Stimulated activated CD4-positive, alpha-beta T cell treated with anti-CD3 and anti-CD28 coated beads, Interleukin-4, amount 100 ng/mL, for 4 hours (primary cell): ENCODE measurements at regions not wholly inside any gene's neighbourhood (a gene's known extent, or its start where the extent isn't known, plus 50 kb on each side); places are given as distances from the start of the nearest gene placed in this dataset.
"Not testable (repeated sequence)": the region's sequence is repeated elsewhere in the genome, so short reads cannot be mapped to it uniquely, and the experiment has no call there.

Experiments used
- DNase-seq, 2 experiments: peaks; one replicate each; pipeline ENCODE4 v3.0.0-alpha.2; 2020

DNA sequence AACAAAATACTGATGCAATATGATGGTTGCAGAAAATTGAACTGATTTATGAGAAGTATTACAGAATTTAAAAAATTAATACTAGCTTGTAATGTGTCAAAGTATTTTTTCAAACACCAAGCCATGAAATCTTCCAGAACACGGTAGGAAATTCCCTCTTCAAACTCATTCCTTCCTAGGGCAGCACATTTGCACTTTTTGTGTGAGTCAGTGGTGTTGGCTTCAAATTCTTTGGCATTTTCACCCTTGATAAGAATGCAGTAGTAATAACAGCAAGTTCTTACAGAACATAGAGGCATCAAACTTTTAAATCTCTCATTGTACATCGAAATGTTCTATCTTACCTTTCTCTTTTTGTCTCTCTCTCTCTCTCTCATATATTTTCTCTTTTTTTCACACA lies 191.8 kb downstream of the CGGBP1 start:
- no peak for DNase-seq

DNA sequence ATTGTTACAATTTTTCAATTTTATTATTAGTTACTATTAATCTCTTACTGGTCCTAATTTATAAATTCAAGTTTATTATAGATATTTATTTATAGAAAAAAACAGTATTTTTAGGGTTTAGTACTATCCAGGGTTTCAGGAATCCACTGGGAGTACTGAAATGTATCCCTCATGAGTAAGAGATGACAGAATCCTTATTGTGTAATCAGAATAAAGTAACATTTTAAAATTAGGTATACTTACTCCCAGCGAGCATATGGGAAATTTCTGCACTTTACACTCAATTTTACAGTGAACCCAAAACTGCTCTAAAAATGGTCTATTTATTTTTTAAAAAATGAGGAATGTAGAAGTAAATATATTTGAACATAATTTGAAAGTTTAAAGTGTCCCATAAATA lies 202.7 kb downstream of the CGGBP1 start:
- DNase-seq: no peak

DNA sequence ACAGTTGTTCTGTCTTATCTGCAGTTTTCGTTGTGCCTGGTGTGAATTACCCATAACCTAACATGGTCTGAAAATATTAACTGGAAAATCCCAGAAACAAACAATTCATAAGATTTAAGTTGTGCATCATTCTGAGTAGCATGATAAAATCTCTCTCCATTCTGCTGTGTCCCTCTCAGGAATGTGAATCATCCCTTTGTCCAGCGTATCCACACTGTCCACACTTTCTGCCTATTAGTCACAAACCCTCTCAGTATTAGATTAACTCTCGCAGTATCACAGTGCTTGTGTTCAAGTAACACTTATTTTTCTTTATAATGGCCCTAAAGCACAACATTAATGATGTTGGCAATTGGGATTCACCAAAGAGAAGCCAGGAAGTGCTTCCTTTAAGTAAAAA lies 203.2 kb downstream of the CGGBP1 start:
- DNase-seq: no peak

DNA sequence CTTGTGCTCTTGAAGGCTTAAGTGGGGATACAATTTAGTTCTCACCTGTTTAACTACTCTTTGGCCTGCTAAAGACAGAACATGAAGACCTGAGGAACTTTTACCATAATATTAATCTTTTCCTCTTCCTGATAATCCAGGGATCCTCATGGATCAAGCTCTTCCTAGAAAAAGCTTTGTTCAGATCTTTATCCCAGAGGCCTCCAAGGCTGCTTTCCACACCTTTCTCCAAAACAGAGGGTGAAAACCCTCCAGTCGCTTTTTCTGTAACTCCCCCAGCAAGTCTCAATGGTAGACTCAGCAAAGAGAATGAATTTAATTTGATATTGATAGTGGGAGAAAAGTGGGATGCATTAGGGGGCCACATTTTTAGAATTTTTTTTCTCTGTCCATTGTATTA lies 203.6 kb downstream of the CGGBP1 start:
- no peak for DNase-seq

DNA sequence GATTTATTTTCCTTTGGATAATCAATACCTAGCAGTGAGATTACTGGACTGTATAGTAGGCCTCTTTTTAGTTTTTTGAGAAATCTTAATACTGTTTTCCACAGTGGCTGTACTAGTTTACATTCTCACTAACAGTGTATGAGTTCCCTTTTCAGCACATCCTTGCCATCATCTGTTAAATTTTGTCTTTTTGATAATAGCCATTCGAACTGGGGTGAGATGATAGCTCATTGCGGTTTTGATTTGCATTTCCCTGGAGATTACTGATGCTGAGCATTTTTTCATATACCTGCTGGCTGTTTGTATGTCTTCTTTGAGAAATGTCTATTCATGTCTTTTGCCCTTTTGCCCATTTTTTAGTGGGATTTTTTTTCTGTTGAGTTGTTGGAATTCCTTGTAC lies 210.8 kb downstream of the CGGBP1 start:
- no peak for DNase-seq

DNA sequence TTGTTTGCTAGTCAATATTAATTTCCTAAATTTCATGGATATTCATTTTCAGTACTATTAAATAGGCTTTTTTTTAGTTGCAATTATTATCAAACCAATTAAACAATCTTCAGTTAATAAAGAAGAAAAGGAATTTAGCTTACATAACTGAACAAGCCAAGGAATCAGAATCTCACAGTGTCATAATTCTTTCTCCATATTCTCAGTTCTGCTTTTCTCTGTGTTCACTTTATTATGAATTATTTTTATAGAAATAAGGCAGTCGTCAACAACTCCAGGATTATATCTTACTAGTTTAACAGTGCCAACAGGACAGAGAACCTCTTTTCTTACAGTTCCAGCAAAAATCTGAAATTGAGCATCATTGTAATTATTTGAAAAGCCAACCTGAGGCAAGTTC lies 221.7 kb downstream of the CGGBP1 start:
- DNase-seq: no peak

DNA sequence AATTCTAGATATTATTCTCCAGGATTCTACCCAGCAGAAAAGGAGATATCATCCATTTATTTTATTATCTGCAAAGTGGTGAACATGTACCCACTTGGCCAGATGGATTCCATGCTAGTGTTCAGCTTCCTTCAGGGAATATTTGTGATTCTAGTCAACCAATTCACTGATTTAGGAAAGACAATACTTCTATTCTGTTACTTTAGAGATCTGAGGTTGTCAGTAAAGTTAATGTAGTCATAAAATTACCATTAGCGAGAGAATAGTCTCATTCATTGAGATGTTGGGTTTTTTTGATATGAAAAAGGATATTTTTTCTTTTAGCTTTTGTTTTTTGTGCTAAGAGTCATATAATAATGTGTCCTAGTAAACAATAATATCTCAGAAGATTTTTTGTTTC lies 222.8 kb downstream of the CGGBP1 start:
- DNase-seq: no peak

DNA sequence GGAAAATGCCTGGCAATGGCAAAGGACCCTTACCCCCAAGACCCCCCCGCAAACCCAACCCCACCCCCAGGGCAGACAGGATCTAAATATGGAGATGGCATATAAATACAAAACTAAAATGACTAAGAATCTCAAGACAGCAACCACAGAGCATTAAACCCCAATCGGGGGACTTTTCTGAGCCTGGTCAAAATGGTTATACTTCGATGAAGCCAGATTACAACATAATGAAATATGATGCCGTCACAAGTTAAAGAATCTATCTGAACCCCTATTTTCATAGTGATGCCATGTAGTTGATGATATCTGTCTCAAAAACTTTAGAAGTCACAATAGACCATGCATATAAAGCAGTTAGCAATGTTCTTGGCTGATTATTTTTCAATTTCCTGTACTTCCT lies 223.6 kb downstream of the CGGBP1 start:
- DNase-seq: no peak

DNA sequence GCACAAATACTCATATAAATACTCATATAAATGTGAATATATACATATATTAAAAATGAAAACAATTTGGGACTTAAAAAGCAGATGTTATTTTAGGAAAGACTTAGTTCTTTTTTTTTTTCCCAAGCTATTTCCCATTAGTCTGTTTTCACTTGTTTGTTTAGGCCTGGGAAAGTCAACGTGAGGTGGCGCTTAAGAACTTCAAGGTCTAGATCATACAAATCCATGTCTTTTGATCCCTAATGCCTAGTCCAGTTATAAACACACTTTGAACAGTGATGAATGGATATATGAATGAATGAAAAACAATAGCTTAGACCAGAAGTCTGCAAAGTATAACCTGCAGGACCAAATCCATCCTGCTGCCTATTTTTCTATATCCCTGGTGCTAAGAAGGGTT lies 224.5 kb downstream of the CGGBP1 start:
- no peak for DNase-seq

DNA sequence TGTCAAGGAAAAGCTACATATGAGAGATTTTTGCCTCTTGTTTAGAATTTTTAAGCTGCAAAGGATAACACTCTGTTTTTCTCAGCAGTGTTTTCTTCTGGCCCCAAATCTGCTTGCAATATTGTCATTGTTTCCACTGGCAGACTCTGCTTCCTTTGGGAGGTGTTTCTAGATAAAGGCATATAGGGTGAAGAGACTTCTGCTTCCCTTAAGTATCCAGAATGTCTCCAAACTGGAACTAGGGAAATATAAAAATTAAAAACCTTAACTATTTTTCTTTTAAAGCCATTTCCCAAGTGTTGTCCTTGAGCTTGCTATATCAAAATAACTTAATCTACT lies 225.8 kb downstream of the CGGBP1 start:
- DNase-seq: no peak

DNA sequence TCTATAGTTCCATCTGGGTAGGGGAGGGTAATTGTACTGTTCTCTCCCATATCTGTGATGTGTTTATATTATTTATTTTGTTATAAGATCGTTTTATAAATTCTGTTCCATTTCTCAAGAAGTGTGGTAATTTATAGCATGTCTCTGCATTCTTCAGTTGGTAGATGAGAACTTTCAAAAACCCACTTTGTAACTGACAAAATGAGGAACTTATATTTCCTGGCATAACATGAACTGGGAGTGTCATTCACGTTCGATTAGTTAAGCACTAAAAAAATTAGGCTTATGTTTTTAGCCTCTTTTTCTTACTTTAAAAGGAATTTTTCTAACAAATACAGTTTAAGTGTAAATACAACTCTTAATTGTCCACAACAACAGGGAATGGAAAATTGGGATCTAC lies 230.8 kb downstream of the CGGBP1 start:
- no peak for DNase-seq

DNA sequence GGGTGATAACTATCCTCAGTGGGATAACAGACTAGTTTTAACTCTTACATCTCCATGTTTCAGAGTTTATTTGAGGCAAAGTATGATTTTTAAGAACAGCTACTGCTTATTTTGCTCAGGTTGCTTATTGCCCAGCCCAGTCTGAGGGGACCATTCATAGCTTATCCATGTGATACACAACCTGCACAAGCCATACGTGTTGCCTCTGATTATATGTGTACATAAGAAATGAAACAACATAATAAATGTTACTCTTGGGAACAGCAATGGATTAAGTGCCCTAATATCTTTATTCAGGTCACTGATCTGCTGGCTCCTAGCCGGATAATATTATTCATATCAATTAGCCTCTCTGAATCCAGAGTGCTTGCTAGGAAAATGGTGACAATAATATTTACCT lies 236.2 kb downstream of the CGGBP1 start:
- no peak for DNase-seq

DNA sequence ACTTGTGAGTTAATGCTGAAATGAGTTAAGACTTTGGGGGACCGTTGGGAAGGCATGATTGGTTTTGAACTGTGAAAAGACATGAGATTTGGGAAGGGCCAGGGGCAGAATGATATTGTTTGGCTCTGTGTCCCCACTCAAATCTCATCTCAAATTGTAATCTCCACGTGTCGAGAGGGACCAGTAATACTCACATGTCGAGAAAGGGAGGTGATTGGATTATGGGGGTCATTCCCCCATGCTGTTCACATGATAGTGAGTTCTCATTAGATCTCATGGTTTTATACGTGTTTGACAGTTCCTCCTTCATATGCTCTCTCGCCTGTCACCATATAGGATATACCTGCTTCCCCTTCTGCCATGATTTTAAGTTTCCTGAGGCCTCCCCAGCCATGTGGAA lies 245.3 kb downstream of the CGGBP1 start:
- not testable (repeated sequence) for DNase-seq

DNA sequence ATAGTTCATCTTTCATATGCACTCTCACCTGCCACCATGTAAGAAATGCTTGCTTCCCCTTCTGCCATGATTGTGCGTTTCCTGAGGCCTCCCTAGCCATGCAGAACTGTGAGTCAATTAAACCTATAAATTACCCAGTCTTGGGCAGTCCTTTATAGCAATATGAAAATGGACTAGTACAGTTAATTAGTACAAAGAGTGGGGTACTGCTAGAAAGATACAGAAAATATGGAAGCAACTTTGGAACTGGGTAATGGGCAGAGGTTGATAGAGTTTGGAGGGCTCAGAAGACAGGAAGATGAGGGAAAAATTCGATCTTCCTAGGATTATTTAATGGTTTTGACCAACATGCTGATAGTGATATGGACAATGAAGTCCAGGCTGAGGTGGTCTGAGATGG lies 246.9 kb downstream of the CGGBP1 start:
- no peak for DNase-seq

DNA sequence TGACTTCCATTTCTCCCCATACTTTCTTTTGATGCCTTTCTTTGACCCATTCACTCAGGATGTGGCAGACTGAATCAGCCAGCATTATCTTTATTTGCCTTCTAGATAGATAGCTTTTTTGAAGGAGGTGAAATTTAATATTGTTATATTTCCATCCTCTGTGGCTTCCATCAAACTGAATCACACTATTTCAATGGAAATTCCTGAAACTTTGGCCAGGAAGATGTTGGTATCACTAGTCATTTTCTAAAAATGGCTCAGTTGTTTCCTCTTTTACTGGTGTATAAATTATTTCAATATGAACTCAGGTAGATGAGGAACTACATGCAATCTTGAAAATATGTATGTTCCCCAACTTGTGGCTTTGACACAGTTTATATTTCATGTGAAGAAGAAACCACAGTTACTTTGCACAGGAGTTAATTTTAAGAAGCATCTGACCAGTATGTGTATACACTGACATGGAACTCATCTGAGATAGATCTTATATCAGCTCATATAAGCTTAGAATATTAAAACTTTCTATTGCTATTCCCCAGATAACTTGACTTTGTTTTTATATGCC lies 248.3 kb downstream of the CGGBP1 start:
- no peak for DNase-seq

DNA sequence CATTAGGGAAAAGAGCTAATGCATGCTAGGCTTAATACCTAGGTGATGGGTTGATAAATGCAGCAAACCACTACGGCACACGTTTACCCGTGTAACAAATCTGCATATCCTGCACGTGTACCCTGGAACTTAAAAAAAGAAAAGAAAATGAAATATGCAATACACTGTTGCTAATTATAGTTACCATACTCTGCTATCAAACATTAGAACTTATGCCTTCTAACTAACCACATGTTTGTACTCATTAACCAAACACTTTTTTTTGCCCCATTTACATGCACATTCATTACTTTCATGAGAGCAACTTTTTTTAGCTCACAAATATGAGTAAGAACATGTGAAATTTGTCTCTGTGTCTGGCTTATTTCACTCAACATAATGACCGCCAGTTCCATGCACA lies 253.1 kb downstream of the CGGBP1 start:
- DNase-seq: no peak

DNA sequence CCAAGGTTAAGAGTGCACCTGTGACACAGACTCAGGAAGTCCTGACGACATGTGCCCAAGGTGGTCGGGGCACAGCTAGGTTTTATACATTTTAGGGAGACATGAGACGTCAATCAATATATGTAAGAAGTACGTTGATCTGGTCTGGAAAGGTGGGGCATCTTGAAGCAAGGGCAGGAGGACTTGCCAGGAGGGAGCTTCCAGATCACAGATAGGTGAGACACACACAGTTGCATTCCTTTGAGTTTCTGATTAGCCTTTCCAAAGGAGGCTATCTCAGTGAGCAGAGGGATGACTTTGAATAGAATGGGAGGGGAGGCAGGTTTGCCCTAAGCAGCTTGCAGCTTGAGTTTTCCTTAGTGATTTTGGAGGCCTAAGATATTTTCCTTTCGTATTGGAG lies 257.4 kb downstream of the CGGBP1 start:
- no peak for DNase-seq

DNA sequence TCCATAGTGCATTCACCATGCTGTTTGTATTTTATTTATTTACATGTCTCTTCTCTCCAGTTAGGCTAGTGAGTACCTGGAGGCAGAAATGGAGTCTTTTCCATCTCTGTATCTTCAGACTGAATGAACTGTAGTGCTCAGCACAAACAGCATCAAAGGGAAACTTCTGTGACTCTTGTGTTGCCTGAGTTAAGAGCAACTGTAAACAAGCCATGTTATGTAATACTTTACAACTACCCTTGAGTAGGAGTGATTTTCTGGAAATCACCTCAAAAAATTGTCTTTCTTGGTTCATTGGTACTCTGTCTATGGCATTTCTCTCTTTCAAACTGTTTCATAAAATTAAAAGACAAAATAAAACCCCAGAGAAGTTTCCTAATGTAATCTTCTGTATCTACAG lies 258.3 kb downstream of the CGGBP1 start:
- no peak for DNase-seq

DNA sequence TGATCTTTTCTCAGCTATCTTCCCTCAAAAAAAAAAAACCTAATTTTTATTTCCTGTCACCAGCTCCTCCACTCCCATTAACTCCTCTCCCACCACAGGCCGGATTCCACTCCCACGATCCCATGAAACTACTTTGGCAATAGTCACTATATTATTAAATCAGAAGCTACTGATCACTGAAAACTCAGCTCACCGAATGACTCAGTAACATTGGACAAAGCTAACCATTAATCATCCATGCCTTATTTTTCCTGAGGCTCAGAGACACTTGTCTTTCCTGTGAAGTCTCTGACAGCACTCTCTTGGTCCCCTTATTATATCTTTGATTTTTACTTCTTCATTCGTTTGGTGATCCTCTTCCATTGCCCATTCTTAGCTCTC lies 260.2 kb downstream of the CGGBP1 start:
- no peak for DNase-seq

DNA sequence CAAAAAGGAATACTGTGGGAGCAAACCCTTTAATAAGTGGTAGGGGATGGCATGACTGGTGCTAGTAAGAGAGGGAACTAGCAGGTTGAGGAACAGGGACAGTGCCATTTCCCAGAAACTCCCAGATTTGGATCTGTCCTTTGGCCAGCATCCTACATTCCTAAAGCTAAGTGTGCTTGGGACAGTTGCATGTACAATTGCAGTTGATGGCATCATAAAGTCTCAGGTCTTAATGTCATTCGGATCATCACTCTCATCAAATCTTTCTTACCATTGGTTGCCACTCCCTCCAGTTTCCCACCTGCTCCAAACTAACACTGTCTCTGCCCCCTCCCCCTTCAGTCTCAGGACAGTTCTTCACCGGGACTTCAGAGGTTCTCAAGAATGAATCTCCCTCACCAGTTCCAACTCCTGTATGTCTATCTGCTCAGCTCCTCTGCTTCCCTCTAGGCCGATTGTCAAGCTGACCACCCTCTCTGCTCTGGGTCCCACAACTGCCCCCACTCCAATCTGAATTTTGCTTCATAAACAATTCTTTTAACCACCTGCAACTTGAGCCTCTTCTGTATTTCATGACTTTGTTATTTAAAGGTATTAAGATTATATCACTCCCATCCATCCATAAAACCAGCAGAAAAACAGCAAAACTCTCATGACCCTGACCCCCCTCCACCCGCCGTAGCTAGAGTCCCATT lies 260.8 kb downstream of the CGGBP1 start:
- DNase-seq: no peak

DNA sequence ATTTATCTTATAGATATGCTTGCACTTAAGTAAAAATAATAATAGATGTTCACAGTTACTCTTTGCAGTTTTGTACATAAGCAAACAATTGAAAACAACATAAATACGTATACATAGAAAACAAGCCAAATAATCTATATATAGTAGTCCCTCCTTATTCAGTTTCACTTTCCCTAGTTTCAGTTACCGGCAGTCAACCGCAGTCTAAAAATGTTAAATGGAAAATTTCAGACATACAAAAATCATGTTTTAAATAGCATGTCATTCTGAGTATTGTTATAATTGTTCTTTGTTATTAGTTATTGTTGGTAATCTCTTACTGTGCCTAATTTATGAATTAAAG lies 262.0 kb downstream of the CGGBP1 start:
- no peak for DNase-seq

DNA sequence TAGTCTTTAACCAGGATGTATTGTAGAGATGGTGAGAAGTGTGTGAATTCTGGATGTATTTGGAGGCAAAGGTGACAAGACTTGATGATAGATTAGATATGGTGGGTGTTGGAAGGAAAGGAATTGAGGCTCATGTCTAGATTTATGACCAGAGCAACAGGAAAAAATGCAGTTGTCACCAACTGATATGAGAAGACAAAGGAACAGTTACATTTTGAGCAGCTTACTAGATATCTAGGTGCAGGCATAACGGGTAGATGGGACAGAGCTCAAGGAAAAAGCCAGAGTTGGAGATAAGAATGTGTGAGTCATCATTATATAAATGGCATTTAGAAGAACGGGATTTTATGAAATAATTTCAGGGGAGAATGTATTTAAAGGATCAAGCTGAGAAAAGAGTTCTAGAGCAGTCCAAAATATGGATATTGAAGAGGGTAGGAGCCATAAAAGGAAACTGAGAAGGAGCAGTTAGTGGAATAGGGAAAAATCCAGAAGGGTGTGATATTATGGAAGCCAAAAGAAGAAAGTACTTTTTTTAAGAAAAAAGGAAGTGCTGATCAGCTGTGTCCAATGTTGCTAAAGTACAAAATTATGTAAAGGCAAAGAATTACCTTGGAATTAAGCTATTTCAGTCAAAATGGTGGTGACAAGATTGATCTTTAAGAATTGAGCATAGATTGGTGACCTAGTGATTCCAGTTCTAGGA lies 262.5 kb downstream of the CGGBP1 start:
- DNase-seq: no peak

DNA sequence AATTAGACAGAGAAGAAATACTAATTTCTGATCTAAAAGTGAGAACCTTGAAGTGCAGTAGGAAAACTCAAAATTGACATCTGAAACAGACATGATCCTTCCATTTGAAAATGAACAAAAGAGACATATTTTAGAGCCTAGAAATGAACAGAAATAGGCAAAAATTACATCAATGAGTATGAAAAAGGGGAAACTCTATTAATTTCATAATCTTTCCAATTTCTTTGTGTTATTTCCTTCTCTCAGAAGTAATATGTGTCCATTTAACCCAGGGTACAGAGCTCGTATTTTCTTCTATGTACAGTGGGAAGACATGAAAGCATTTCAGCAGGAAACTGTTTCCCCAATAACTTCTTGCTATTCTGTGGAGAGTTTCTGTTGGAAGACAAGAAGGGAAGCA lies 263.1 kb downstream of the CGGBP1 start:
- no peak for DNase-seq

DNA sequence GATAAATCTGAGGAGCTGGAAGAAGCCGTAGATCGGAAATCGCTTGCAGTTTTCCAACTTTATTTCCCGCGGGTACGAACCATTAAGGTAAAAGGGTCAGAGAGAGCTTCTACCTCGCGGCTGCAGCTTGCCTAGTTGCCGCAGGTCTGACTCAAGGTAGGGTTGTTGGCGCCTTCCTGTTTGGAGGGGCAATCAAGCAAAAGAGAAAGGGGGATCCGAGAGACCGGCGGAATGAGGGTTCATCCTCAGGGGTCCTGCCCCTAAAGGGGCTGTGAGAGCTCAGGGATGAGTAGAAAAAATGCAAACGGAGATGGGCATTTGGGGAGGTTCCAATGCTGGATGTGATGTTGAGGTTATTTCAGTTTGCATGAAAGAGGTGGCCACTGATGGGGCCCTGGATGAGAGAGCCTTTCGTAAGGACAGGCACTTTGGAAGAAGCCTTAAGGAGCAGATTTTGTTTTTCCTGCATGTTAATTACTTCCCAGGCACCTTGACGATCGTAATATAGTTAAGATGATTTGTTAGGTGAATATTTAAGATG lies 265.4 kb downstream of the CGGBP1 start:
- no peak for DNase-seq
